NB4 (cell line): ENCODE measurements at regions not wholly inside any gene's neighbourhood (a gene's known extent, or its start where the extent isn't known, plus 50 kb on each side); places are given as distances from the start of the nearest gene placed in this dataset.

ENCODE experiments used
- CTCF ChIP-seq: IDR thresholded peaks from one replicate; pipeline ENCODE4 v1.5.1; 2012; ENCODE audit warnings: low read depth, low read length
- MYC ChIP-seq: IDR thresholded peaks from 2 replicates; pipeline ENCODE4 v1.6.1; 2011; ENCODE audit warnings: low read depth, low read length
- POLR2A ChIP-seq: IDR thresholded peaks from 2 replicates; pipeline ENCODE4 v1.6.1; 2011; ENCODE audit warnings: mild to moderate bottlenecking; ENCODE audit not compliant: insufficient read length; ENCODE audit errors: extremely low read depth

DNA sequence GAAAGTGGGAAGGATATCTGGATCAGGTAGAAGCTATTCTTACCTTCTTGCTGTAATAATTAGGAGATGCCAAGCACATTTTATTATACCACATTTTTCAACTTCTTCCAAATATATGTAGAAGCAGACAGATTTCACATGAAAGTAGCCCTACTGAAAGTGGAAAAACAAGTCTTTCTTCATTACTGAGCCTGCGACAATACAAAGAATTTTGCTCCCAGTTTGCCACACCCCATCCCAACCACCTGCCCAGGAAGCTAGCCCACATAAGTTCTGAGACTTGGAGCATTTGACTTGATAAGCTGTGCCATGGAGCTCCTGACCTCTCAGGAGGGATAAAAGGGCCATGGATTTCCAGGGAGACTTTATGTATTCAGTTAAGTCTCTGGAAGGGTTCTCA lies 249.1 kb upstream of the ADCY2 start:
- no peak for TF ChIP-seq CTCF
- TF ChIP-seq MYC: no peak
- TF ChIP-seq POLR2A: no peak
